ENCODE measurements at regions not wholly inside any gene's neighbourhood (a gene's known extent, or its start where the extent isn't known, plus 50 kb on each side); places are given as distances from the start of the nearest gene placed in this dataset.

GRCh38 chr9:740221-740620, 101.3 kb upstream of the DMRT1 start:
- TF ChIP-seq CTCF (conservative IDR thresholded peaks at IDR 0.05 in 1 of 2, IDR thresholded peaks at IDR 0.05 in 1 of 2; ENCODE audit: low read depth in 1 of 2, low read length in 2 of 2) = no peak
- TF ChIP-seq EZH2 (IDR thresholded peaks at IDR 0.05; ENCODE audit: low read length, missing control alignments) = no peak

Data from fibroblast of lung (primary cell).